ENCODE measurements at regions not wholly inside any gene's neighbourhood (a gene's known extent, or its start where the extent isn't known, plus 50 kb on each side); places are given as distances from the start of the nearest gene placed in this dataset.

DNA sequence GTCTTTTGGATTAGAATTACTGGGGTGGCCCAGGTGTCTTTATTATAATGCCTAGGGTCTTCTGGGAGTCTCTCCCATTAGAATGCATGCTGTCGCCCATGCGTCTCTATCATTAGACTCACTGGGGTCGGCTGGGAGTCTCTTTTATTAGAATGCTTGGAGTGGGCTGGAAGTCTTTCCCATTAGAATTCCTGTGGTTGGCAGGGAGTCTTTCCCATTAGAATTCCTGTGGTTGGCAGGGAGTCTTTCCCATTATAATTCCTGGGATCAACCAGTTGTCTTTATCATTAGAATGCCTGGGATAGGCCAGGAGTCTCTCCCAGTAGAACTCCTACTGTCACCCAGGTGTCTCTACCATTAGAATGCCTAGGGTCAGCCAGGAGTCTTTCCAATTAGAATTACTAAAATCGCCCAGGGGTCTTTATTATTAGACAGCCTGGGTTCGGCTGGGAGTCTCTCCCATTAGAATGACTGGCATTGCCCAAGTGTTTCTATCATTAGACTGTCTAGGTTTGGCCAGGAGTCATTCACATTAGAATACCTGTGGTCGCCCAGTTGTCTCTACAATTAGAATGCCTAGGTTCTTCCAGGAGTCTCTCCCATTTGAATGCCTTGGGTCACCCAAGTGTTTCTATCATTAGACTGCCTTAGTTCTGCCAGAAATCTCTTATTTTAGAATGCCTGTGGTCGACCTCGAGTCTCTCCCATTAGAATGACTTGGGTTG, 1558.5 kb downstream of the UQCRFS1 start:
- Mint-ChIP-seq H3K36me3 (no peaks in the 10 kb centered on the region), H3K27me3 (no peaks in the 10 kb centered on the region), H3K9me3 (peaks cover 33 to 69% (median 46%) of the 10 kb centered on the region in 5 donors), H3K4me1 (no peaks in the 10 kb centered on the region), H3K27ac (no peak overlapping the region), H3K4me3 (no peak overlapping the region)
- H3K36me3 ChIP-seq (ENCODE audit: insufficient read depth, low read length) = no peaks in the 10 kb centered on the region
- no peaks in the 10 kb centered on the region for H3K4me1 ChIP-seq (ENCODE audit: insufficient read depth, low read length)
- POLR2A ChIA-PET = no interaction called here
- H3K4me3 ChIP-seq (ENCODE audit: low read length) = no peak overlapping the region
- H3K27me3 ChIP-seq (ENCODE audit: insufficient read depth, low read length, poor library complexity, severe bottlenecking) = no peaks in the 10 kb centered on the region
- CTCF ChIA-PET = no interaction called here
- DNase-seq = no peak
- H3K9me3 ChIP-seq (ENCODE audit: low read length) = peaks cover 3% of the 10 kb centered on the region
- no peak overlapping the region for H3K27ac ChIP-seq (ENCODE audit: low read depth, low read length)

- H3K27ac Mint-ChIP-seq = no peak overlapping the region
- H3K27ac ChIP-seq (ENCODE audit: low read depth, low read length) = no peak overlapping the region
- H3K9me3 Mint-ChIP-seq = peaks cover 23 to 65% (median 50%) of the 10 kb centered on the region in 5 donors
- H3K4me3 ChIP-seq (ENCODE audit: low read length) = no peak overlapping the region
- no peaks in the 10 kb centered on the region for H3K4me1 Mint-ChIP-seq
- ChIA-PET CTCF (no interaction called here), POLR2A (no interaction called here)
- H3K4me1 ChIP-seq (ENCODE audit: insufficient read depth, low read length) = no peaks in the 10 kb centered on the region
- peaks cover 5% of the 10 kb centered on the region for H3K9me3 ChIP-seq (ENCODE audit: low read length)
- no peaks in the 10 kb centered on the region for H3K27me3 Mint-ChIP-seq
- DNase-seq = no peak
- no peaks in the 10 kb centered on the region for H3K27me3 ChIP-seq (ENCODE audit: insufficient read depth, low read length, poor library complexity, severe bottlenecking)
- no peak overlapping the region for H3K4me3 Mint-ChIP-seq
- no peaks in the 10 kb centered on the region for H3K36me3 ChIP-seq (ENCODE audit: insufficient read depth, low read length)
- peaks cover 0 to 2% (median 0%) of the 10 kb centered on the region in 3 donors for H3K36me3 Mint-ChIP-seq
Measured at GRCh38 chr19:27652796-27653195, 1560.2 kb downstream of the UQCRFS1 start.

DNA sequence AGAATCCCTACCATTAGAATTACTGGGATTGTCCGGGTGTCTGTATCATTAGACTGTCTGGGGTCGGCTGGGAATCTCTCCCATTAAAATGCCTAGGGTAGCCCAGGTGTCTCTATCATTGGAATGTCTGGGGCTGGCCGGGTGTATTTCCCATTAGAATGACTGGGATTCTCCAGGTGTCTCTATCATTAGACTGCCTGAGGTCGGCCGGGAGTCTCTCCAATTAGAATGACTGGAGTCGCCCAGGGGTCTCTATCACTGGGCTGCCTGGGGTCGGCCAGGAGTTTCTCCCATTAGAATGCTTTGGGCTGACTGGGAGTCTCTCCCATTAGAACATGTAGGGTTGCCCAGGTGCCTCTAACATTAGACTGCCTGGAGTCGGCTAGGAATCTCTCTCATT, 1560.7 kb downstream of the UQCRFS1 start:
- Mint-ChIP-seq H3K27me3 (peaks cover 0 to 1% of the 10 kb centered on the region in 2 donors), H3K4me3 (no peak overlapping the region), H3K9me3 (peaks cover 23 to 66% (median 50%) of the 10 kb centered on the region in 5 donors), H3K4me1 (no peaks in the 10 kb centered on the region), H3K27ac (no peak overlapping the region), H3K36me3 (peaks cover 0 to 2% (median 0%) of the 10 kb centered on the region in 3 donors)
- ChIA-PET CTCF (no interaction called here), POLR2A (no interaction called here)
- no peaks in the 10 kb centered on the region for H3K4me1 ChIP-seq (ENCODE audit: insufficient read depth, low read length)
- peaks cover 5% of the 10 kb centered on the region for H3K9me3 ChIP-seq (ENCODE audit: low read length)
- H3K4me3 ChIP-seq (ENCODE audit: low read length) = no peak overlapping the region
- DNase-seq = no peak
- no peaks in the 10 kb centered on the region for H3K27me3 ChIP-seq (ENCODE audit: insufficient read depth, low read length, poor library complexity, severe bottlenecking)
- H3K36me3 ChIP-seq (ENCODE audit: insufficient read depth, low read length) = no peaks in the 10 kb centered on the region
- no peak overlapping the region for H3K27ac ChIP-seq (ENCODE audit: low read depth, low read length)

DNA sequence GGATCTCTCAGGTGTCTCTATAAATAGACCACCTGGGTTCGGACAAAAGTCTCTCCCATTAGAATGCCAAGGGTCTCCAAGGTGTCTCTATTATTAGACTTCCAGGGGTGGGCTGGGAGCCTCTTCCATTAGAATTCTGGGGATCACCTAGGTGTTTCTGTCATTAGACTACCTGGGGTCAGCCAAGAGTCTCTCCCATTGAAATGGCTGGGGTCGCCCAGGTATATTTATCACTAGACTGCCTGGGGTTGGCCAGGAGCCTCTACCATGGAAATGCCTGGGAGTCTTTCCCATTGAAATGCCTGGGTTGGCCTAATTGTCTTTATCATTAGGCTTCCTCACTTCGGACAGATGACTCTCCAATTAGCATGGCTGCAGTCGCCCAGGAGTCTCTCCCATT, 1565.5 kb downstream of the UQCRFS1 start:
- no peak overlapping the region for H3K27ac Mint-ChIP-seq
- Histone ChIP-seq H3K27me3 (ENCODE audit: insufficient read depth, low read length, poor library complexity, severe bottlenecking) (no peaks in the 10 kb centered on the region), H3K9me3 (ENCODE audit: low read length) (peaks cover 5% of the 10 kb centered on the region), H3K27ac (ENCODE audit: low read depth, low read length) (no peak overlapping the region), H3K36me3 (ENCODE audit: insufficient read depth, low read length) (no peaks in the 10 kb centered on the region), H3K4me1 (ENCODE audit: insufficient read depth, low read length) (no peaks in the 10 kb centered on the region), H3K4me3 (ENCODE audit: low read length) (no peak overlapping the region)
- no peak overlapping the region for H3K4me3 Mint-ChIP-seq
- POLR2A ChIA-PET = no interaction called here
- DNase-seq = no peak
- H3K9me3 Mint-ChIP-seq = peaks cover 6 to 44% (median 21%) of the 10 kb centered on the region in 5 donors
- CTCF ChIA-PET = no interaction called here
- no peaks in the 10 kb centered on the region for H3K4me1 Mint-ChIP-seq
- H3K27me3 Mint-ChIP-seq = peaks cover 0 to 6% of the 10 kb centered on the region in 2 donors
- H3K36me3 Mint-ChIP-seq = peaks cover 0 to 2% (median 0%) of the 10 kb centered on the region in 3 donors

- DNase-seq = no peak
- Mint-ChIP-seq H3K4me1 (no peaks in the 10 kb centered on the region), H3K27me3 (peaks cover 0 to 2% of the 10 kb centered on the region in 2 donors), H3K9me3 (peaks cover 26 to 55% (median 33%) of the 10 kb centered on the region in 5 donors), H3K27ac (no peak overlapping the region), H3K36me3 (peaks cover 0 to 5% (median 0%) of the 10 kb centered on the region in 3 donors), H3K4me3 (no peak overlapping the region)
- no peaks in the 10 kb centered on the region for H3K9me3 ChIP-seq (ENCODE audit: low read length)
- H3K27me3 ChIP-seq (ENCODE audit: insufficient read depth, low read length, poor library complexity, severe bottlenecking) = no peaks in the 10 kb centered on the region
- H3K36me3 ChIP-seq (ENCODE audit: insufficient read depth, low read length) = no peaks in the 10 kb centered on the region
- no peaks in the 10 kb centered on the region for H3K4me1 ChIP-seq (ENCODE audit: insufficient read depth, low read length)
- H3K4me3 ChIP-seq (ENCODE audit: low read length) = no peak overlapping the region
- no peak overlapping the region for H3K27ac ChIP-seq (ENCODE audit: low read depth, low read length)
- ChIA-PET CTCF (no interaction called here), POLR2A (no interaction called here)
Measured at GRCh38 chr19:27635401-27635800, 1577.5 kb downstream of the UQCRFS1 start.

DNA sequence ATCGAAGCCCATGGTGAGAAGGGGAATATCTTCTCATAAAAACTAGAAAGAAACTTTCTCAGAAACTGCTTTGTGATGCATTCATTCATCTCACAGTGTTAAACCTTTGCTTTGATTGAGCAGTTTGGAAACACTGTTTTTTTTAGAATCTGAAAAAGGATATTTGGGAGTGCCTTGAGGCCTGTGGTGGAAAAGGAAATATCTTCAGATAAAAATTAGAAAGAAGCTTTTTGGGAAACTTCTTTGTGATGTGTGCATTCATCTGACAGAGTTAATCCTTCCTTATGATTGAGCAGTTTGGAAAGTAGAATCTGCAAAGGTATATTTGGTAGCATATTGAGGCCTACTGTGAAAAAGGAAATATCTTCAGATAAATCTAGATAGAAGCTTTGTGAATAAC, 1594.9 kb downstream of the UQCRFS1 start:
- Mint-ChIP-seq H3K36me3 (peaks cover 2 to 32% (median 8%) of the 10 kb centered on the region in 3 donors), H3K4me3 (no peak overlapping the region), H3K27me3 (no peaks in the 10 kb centered on the region), H3K27ac (no peak overlapping the region), H3K4me1 (no peaks in the 10 kb centered on the region), H3K9me3 (peaks cover 40 to 90% (median 82%) of the 10 kb centered on the region in 5 donors)
- H3K4me3 ChIP-seq (ENCODE audit: low read length) = no peak overlapping the region
- no peaks in the 10 kb centered on the region for H3K4me1 ChIP-seq (ENCODE audit: insufficient read depth, low read length)
- peaks cover 4% of the 10 kb centered on the region for H3K9me3 ChIP-seq (ENCODE audit: low read length)
- ChIA-PET CTCF (no interaction called here), POLR2A (no interaction called here)
- H3K27me3 ChIP-seq (ENCODE audit: insufficient read depth, low read length, poor library complexity, severe bottlenecking) = no peaks in the 10 kb centered on the region
- H3K36me3 ChIP-seq (ENCODE audit: insufficient read depth, low read length) = no peaks in the 10 kb centered on the region
- DNase-seq = no peak
- no peak overlapping the region for H3K27ac ChIP-seq (ENCODE audit: low read depth, low read length)

DNA sequence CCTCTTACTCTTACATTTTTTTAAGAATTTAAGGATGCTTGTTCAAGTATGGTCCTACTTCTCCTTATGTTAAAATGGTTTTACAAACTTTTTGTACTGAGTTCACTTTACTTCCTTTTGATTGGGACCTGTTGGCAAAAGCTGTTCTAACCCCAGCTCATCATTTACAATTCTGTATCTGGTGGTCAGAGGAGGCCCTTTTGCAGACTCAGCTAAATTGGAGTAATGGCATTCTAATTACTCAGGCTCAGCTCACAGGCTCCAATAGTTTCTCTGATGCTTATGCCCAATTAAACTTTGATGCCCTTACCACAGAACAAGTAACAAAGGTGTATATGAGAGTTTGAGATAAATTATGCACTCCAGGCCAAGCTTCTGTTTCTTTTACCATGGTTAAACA, 1632.0 kb downstream of the UQCRFS1 start:
- DNase-seq = no peak
- ChIA-PET POLR2A (no interaction called here), CTCF (no interaction called here)
- Mint-ChIP-seq H3K36me3 (peaks cover 0 to 7% (median 2%) of the 10 kb centered on the region in 3 donors), H3K4me1 (no peaks in the 10 kb centered on the region), H3K9me3 (peaks cover 28 to 51% (median 44%) of the 10 kb centered on the region in 5 donors), H3K4me3 (no peak overlapping the region), H3K27ac (no peak overlapping the region), H3K27me3 (no peaks in the 10 kb centered on the region)
- H3K4me3 ChIP-seq (ENCODE audit: low read length) = no peak overlapping the region
- peaks cover 4% of the 10 kb centered on the region for H3K9me3 ChIP-seq (ENCODE audit: low read length)
- no peaks in the 10 kb centered on the region for H3K27me3 ChIP-seq (ENCODE audit: insufficient read depth, low read length, poor library complexity, severe bottlenecking)
- H3K36me3 ChIP-seq (ENCODE audit: insufficient read depth, low read length) = no peaks in the 10 kb centered on the region
- no peak overlapping the region for H3K27ac ChIP-seq (ENCODE audit: low read depth, low read length)
- H3K4me1 ChIP-seq (ENCODE audit: insufficient read depth, low read length) = no peaks in the 10 kb centered on the region

Data from CD8-positive, alpha-beta memory T cell (primary cell).